Uterus (tissue), 2 donors: ENCODE measurements at regions not wholly inside any gene's neighbourhood (a gene's known extent, or its start where the extent isn't known, plus 50 kb on each side); places are given as distances from the start of the nearest gene placed in this dataset.

Experiments used
- POLR2A ChIP-seq, 2 donors: fragments of 450-650 bp; IDR thresholded peaks; one replicate each; pipeline ENCODE4 v1.6.1; 2016; ENCODE audit warnings: antibody characterized with exemption in 2 of 2, mild to moderate bottlenecking in 1 of 2, moderate library complexity in 1 of 2
- TF ChIP-seq, protein P1 (sequence below), 4 experiments: fragments of 200-600 bp in 2 of 4; fragments of 450-650 bp in 2 of 4; sonication (generic) in 2 of 4; IDR thresholded peaks; one replicate each; pipeline ENCODE4 v1.5.1; 2016 to 2019; ENCODE audit warnings: antibody characterized with exemption in 4 of 4, mild to moderate bottlenecking in 2 of 4, moderate library complexity in 1 of 4

DNA sequence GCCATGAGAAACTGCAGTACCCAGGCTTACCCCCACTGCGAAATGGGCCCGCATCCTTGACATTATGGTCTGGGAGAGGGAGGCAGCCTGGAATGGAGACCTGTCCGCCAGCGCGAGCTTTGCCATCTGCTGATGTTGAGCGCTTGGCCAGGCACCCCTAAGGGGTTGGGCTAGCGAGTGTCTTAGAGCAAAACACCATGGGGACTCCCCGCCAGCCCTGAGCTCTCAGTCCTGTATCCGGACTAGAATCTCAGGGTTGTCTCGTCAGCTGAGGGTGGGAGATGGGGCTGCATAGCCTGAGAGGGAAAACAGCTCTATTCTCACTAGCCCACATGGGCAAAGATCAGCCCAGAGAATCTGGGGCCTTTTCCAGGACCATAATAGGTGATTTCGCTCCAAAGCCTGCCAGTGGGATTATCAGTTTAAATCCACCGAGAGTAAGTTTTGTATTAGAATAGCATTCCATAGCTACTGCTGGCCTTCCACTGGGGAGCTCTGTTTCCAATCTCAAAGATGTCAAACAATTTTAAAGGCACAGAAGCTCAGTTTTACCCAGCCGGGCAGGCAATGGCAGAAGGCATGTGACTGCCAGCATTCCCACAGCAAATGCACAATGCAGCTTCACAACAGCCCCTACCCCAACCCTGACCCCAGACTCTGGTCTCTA, 167.5 kb upstream of the TPM1 start:
- TF ChIP-seq, protein P1, sequence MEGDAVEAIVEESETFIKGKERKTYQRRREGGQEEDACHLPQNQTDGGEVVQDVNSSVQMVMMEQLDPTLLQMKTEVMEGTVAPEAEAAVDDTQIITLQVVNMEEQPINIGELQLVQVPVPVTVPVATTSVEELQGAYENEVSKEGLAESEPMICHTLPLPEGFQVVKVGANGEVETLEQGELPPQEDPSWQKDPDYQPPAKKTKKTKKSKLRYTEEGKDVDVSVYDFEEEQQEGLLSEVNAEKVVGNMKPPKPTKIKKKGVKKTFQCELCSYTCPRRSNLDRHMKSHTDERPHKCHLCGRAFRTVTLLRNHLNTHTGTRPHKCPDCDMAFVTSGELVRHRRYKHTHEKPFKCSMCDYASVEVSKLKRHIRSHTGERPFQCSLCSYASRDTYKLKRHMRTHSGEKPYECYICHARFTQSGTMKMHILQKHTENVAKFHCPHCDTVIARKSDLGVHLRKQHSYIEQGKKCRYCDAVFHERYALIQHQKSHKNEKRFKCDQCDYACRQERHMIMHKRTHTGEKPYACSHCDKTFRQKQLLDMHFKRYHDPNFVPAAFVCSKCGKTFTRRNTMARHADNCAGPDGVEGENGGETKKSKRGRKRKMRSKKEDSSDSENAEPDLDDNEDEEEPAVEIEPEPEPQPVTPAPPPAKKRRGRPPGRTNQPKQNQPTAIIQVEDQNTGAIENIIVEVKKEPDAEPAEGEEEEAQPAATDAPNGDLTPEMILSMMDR (IDR thresholded peaks at IDR 0.05), result no peak
- TF ChIP-seq POLR2A (IDR thresholded peaks at IDR 0.05), result no peak
